Neural progenitor cell (in vitro differentiated cells): ENCODE measurements at regions not wholly inside any gene's neighbourhood (a gene's known extent, or its start where the extent isn't known, plus 50 kb on each side); places are given as distances from the start of the nearest gene placed in this dataset.

ENCODE experiments used
- CTCF ChIP-seq: fragments of 200-600 bp; sonication (generic); IDR thresholded peaks from 2 replicates; pipeline ENCODE4 v1.5.1; 2017; ENCODE audit warnings: antibody characterized with exemption, mild to moderate bottlenecking
- EZH2 ChIP-seq: fragments of 200-600 bp; sonication (generic); IDR thresholded peaks from 2 replicates; pipeline ENCODE4 v1.6.1; 2017; ENCODE audit warnings: antibody characterized with exemption, mild to moderate bottlenecking, moderate library complexity
- EZH2phosphoT487 ChIP-seq: fragments of 200-600 bp; sonication (generic); IDR thresholded peaks from 2 replicates; pipeline ENCODE4 v1.6.1; 2017; ENCODE audit warnings: antibody characterized with exemption

- no peak for TF ChIP-seq CTCF
- TF ChIP-seq EZH2phosphoT487, result no peak
- no peak for TF ChIP-seq EZH2
These were observed 103.2 kb upstream of the ESRRB start for GRCh38 chr14:76272774-76273173.
